ENCODE measurements at regions not wholly inside any gene's neighbourhood (a gene's known extent, or its start where the extent isn't known, plus 50 kb on each side); places are given as distances from the start of the nearest gene placed in this dataset.

GRCh38 chr1:244273845-244274619 lies 177.7 kb downstream of the ADSS2 start:
- TF ChIP-seq ZNF274 (IDR thresholded peaks at IDR 0.05; ENCODE audit: low read depth, low read length): no peak
- TF ChIP-seq YY1 (IDR thresholded peaks at IDR 0.05; ENCODE audit: insufficient read depth, insufficient read length): no peak
- TF ChIP-seq SUZ12 (IDR thresholded peaks at IDR 0.05; ENCODE audit: extremely low read depth, insufficient read depth, insufficient read length): no peak
- Histone ChIP-seq H3K9ac (ENCODE audit: insufficient read length, low read depth) (no peak overlapping the region), H3K4me1 (ENCODE audit: insufficient read depth, insufficient read length) (no peaks in the 10 kb centered on the region), H3K4me3 (ENCODE audit: insufficient read length, low read depth) (no peak overlapping the region), H3K27me3 (ENCODE audit: insufficient read depth, insufficient read length) (no peaks in the 10 kb centered on the region), H3K9me3 (ENCODE audit: insufficient read depth, low read length) (peaks cover 19% of the 10 kb centered on the region), H3K36me3 (ENCODE audit: insufficient read depth, insufficient read length, low read length) (no peaks in the 10 kb centered on the region)
- DNase-seq (ENCODE audit: low read depth, low spot score): no peak

DNA sequence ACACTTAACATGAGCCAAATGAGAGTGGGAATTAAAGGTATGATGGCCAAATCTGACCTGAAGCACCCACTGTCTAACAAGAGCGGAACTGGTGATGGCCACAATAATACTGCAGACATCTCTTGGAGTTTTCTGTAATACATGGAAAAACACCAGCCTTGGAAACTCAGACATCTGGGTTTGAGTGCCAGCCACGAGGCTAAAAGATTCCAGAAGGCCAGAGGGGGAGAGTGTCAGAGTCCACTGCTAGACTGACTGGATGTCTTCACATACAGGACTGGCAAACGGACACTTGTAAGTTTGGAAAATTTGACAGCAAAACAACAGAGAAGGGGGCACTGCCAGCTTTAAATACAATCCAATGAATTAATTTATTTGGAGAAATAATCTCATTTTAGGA lies 175.1 kb downstream of the ADSS2 start:
- TF ChIP-seq SUZ12 (IDR thresholded peaks at IDR 0.05; ENCODE audit: extremely low read depth, insufficient read depth, insufficient read length): no peak
- TF ChIP-seq YY1 (IDR thresholded peaks at IDR 0.05; ENCODE audit: insufficient read depth, insufficient read length): no peak
- TF ChIP-seq ZNF274 (IDR thresholded peaks at IDR 0.05; ENCODE audit: low read depth, low read length): no peak
- DNase-seq (ENCODE audit: low read depth, low spot score): no peak
- H3K27me3 ChIP-seq (ENCODE audit: insufficient read depth, insufficient read length): no peaks in the 10 kb centered on the region
- H3K9me3 ChIP-seq (ENCODE audit: insufficient read depth, low read length): peaks cover 11% of the 10 kb centered on the region
- H3K4me1 ChIP-seq (ENCODE audit: insufficient read depth, insufficient read length): no peaks in the 10 kb centered on the region
- H3K4me3 ChIP-seq (ENCODE audit: insufficient read length, low read depth): no peak overlapping the region
- no peaks in the 10 kb centered on the region for H3K36me3 ChIP-seq (ENCODE audit: insufficient read depth, insufficient read length, low read length)
- no peak overlapping the region for H3K9ac ChIP-seq (ENCODE audit: insufficient read length, low read depth)

GRCh38 chr1:244280201-244280600 lies 171.5 kb downstream of the ADSS2 start:
- TF ChIP-seq SUZ12 (IDR thresholded peaks at IDR 0.05; ENCODE audit: extremely low read depth, insufficient read depth, insufficient read length) (no peak), YY1 (IDR thresholded peaks at IDR 0.05; ENCODE audit: insufficient read depth, insufficient read length) (no peak), ZNF274 (IDR thresholded peaks at IDR 0.05; ENCODE audit: low read depth, low read length) (no peak)
- Histone ChIP-seq H3K4me3 (ENCODE audit: insufficient read length, low read depth) (no peak overlapping the region), H3K36me3 (ENCODE audit: insufficient read depth, insufficient read length, low read length) (no peaks in the 10 kb centered on the region), H3K9me3 (ENCODE audit: insufficient read depth, low read length) (peaks cover 11% of the 10 kb centered on the region), H3K9ac (ENCODE audit: insufficient read length, low read depth) (no peak overlapping the region), H3K4me1 (ENCODE audit: insufficient read depth, insufficient read length) (no peaks in the 10 kb centered on the region), H3K27me3 (ENCODE audit: insufficient read depth, insufficient read length) (no peaks in the 10 kb centered on the region)
- DNase-seq (ENCODE audit: low read depth, low spot score): no peak

DNA sequence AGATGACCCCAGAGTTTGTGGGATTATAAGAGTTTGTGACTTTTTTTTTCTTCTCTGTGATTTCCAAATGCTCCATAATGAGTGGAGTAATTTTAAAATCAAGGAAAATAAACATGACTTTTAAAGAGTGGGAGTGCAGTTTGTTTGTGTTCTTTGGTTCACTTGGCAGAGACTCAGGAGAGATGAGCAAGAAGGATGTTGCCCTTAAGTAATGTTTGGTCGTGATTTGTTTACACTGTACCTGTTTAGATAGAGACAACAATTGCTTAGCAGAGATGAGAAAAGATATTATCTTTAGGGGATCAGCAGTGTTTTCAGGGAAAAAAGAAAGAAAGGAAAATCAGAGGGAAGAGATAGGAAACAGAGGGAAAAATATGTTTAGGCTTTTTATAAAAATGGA lies 170.8 kb downstream of the ADSS2 start:
- H3K27me3 ChIP-seq (ENCODE audit: insufficient read depth, insufficient read length): no peaks in the 10 kb centered on the region
- no peak for TF ChIP-seq YY1 (IDR thresholded peaks at IDR 0.05; ENCODE audit: insufficient read depth, insufficient read length)
- no peak for TF ChIP-seq SUZ12 (IDR thresholded peaks at IDR 0.05; ENCODE audit: extremely low read depth, insufficient read depth, insufficient read length)
- no peak for TF ChIP-seq ZNF274 (IDR thresholded peaks at IDR 0.05; ENCODE audit: low read depth, low read length)
- no peak overlapping the region for H3K4me3 ChIP-seq (ENCODE audit: insufficient read length, low read depth)
- no peaks in the 10 kb centered on the region for H3K36me3 ChIP-seq (ENCODE audit: insufficient read depth, insufficient read length, low read length)
- H3K9me3 ChIP-seq (ENCODE audit: insufficient read depth, low read length): peaks cover 11% of the 10 kb centered on the region
- no peak overlapping the region for H3K9ac ChIP-seq (ENCODE audit: insufficient read length, low read depth)
- DNase-seq (ENCODE audit: low read depth, low spot score): no peak
- no peaks in the 10 kb centered on the region for H3K4me1 ChIP-seq (ENCODE audit: insufficient read depth, insufficient read length)

- TF ChIP-seq SUZ12 (IDR thresholded peaks at IDR 0.05; ENCODE audit: extremely low read depth, insufficient read depth, insufficient read length): no peak
- TF ChIP-seq ZNF274 (IDR thresholded peaks at IDR 0.05; ENCODE audit: low read depth, low read length): no peak
- no peak for DNase-seq (ENCODE audit: low read depth, low spot score)
- H3K4me1 ChIP-seq (ENCODE audit: insufficient read depth, insufficient read length): no peaks in the 10 kb centered on the region
- H3K9me3 ChIP-seq (ENCODE audit: insufficient read depth, low read length): peaks cover 12% of the 10 kb centered on the region
- H3K4me3 ChIP-seq (ENCODE audit: insufficient read length, low read depth): no peak overlapping the region
- no peaks in the 10 kb centered on the region for H3K36me3 ChIP-seq (ENCODE audit: insufficient read depth, insufficient read length, low read length)
- H3K27me3 ChIP-seq (ENCODE audit: insufficient read depth, insufficient read length): no peaks in the 10 kb centered on the region
- H3K9ac ChIP-seq (ENCODE audit: insufficient read length, low read depth): no peak overlapping the region
These were observed 167.9 kb downstream of the ADSS2 start for GRCh38 chr1:244283772-244284171.

DNA sequence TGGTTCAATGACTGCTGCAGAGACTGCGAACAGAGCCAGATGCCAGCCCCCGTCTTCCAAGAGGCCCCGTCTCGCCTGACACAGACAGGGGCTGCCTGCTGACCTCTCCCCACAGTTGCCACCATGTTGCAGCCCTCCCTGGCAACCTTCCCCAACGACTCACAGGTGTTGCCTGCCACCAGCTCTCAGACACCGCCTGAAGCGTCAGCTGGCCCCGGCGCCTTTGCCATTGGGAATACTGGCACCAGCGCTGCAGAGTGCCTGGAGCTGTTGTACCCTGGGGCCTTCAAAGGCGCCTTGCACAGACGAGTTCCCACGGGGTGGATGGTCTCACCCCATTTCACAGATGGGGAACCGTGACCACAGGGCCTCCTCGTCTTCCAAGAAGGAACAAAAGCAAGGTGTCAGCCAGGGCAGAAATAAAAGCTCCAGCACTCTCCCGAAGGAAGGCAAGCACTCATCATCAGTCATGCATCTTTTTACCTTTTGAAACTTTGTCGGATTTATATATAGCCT lies 167.0 kb downstream of the ADSS2 start:
- no peaks in the 10 kb centered on the region for H3K27me3 ChIP-seq (ENCODE audit: insufficient read depth, insufficient read length)
- no peak overlapping the region for H3K4me3 ChIP-seq (ENCODE audit: insufficient read length, low read depth)
- peaks cover 11% of the 10 kb centered on the region; the same call in 1 of the 2 replicates for H3K9me3 ChIP-seq (ENCODE audit: insufficient read depth, low read length)
- no peak for DNase-seq (ENCODE audit: low read depth, low spot score)
- H3K36me3 ChIP-seq (ENCODE audit: insufficient read depth, insufficient read length, low read length): no peaks in the 10 kb centered on the region
- H3K4me1 ChIP-seq (ENCODE audit: insufficient read depth, insufficient read length): no peaks in the 10 kb centered on the region
- no peak for TF ChIP-seq ZNF274 (IDR thresholded peaks at IDR 0.05; ENCODE audit: low read depth, low read length)
- TF ChIP-seq SUZ12 (IDR thresholded peaks at IDR 0.05; ENCODE audit: extremely low read depth, insufficient read depth, insufficient read length): no peak
- no peak for TF ChIP-seq YY1 (IDR thresholded peaks at IDR 0.05; ENCODE audit: insufficient read depth, insufficient read length)
- no peak overlapping the region for H3K9ac ChIP-seq (ENCODE audit: insufficient read length, low read depth)

DNA sequence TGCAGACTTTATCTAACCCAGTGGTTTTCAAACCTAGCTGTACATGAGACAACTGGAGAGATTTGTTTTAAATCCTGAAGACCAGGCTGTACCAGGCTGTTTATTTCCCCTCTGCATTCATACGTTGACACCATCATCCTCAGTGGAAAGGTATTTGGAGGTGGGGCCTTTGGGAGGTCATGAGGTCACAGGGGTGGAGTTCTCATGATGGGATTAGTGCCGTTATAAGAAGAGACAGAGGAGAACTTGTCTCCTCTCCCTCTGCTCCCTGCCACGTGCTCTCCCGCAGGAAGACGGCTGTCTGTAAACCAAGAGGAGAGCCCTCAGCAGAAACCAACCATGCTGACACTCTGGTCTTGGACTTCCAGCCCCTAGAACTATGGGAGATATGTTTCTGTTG lies 165.4 kb downstream of the ADSS2 start:
- Histone ChIP-seq H3K4me1 (ENCODE audit: insufficient read depth, insufficient read length) (no peaks in the 10 kb centered on the region), H3K4me3 (ENCODE audit: insufficient read length, low read depth) (no peak overlapping the region), H3K36me3 (ENCODE audit: insufficient read depth, insufficient read length, low read length) (no peaks in the 10 kb centered on the region), H3K9me3 (ENCODE audit: insufficient read depth, low read length) (peaks cover 11% of the 10 kb centered on the region; the same call in 1 of the 2 replicates), H3K27me3 (ENCODE audit: insufficient read depth, insufficient read length) (no peaks in the 10 kb centered on the region), H3K9ac (ENCODE audit: insufficient read length, low read depth) (no peak overlapping the region)
- DNase-seq (ENCODE audit: low read depth, low spot score): no peak
- TF ChIP-seq ZNF274 (IDR thresholded peaks at IDR 0.05; ENCODE audit: low read depth, low read length) (no peak), SUZ12 (IDR thresholded peaks at IDR 0.05; ENCODE audit: extremely low read depth, insufficient read depth, insufficient read length) (no peak), YY1 (IDR thresholded peaks at IDR 0.05; ENCODE audit: insufficient read depth, insufficient read length) (no peak)

Data from NT2/D1 (cell line).